GM13977 (cell line): ENCODE measurements at regions not wholly inside any gene's neighbourhood (a gene's known extent, or its start where the extent isn't known, plus 50 kb on each side); places are given as distances from the start of the nearest gene placed in this dataset.

Source experiments
- DNase-seq: peaks from one replicate; pipeline ENCODE4 v3.0.0; 2012; ENCODE audit warnings: low spot score
- CTCF ChIP-seq: IDR thresholded peaks from 2 replicates; pipeline ENCODE4 v1.5.1; 2012; ENCODE audit warnings: mild to moderate bottlenecking, control low read depth; ENCODE audit not compliant: insufficient read depth; ENCODE audit errors: extremely low read depth, missing control alignments
- in situ Hi-C: fragments of 300-500 bp; cut with MboI; formaldehyde crosslinking; loops from one replicate; pipeline ENCODE4 v1.12.0; 2022; ENCODE audit warnings: low sequenced_read_pairs, low pct_unique_long_range_greater_than_20kb, mixed read lengths, inconsistent platforms; ENCODE audit not compliant: unreplicated experiment

GRCh38 chr3:110795163-110795562 is 276.5 kb upstream of the NECTIN3 start:
- no peak for TF ChIP-seq CTCF
- in situ Hi-C loops = no loop called here
- DNase-seq = no peak

- in situ Hi-C loops = no loop called here
- no peak for DNase-seq
- no peak for TF ChIP-seq CTCF
Measured at GRCh38 chr3:110799271-110799670, 272.3 kb upstream of the NECTIN3 start.

- in situ Hi-C loops = no loop called here
- DNase-seq = no peak
- no peak for TF ChIP-seq CTCF
Measured at GRCh38 chr3:110804856-110805255, 266.8 kb upstream of the NECTIN3 start.

GRCh38 chr3:110806924-110807323 is 264.7 kb upstream of the NECTIN3 start:
- no peak for DNase-seq
- in situ Hi-C loops = no loop called here
- no peak for TF ChIP-seq CTCF

- in situ Hi-C loops = no loop called here
- TF ChIP-seq CTCF = no peak
Measured at GRCh38 chr3:110808630-110809029, 263.0 kb upstream of the NECTIN3 start.

GRCh38 chr3:110810356-110810755 is 261.3 kb upstream of the NECTIN3 start:
- in situ Hi-C loops = no loop called here
- TF ChIP-seq CTCF = no peak
- no peak for DNase-seq

More at GRCh38 chr3:110808630-110809029, 263.0 kb upstream of the NECTIN3 start:
- DNase-seq = no peak

- TF ChIP-seq CTCF = no peak
- in situ Hi-C loops = no loop called here
- DNase-seq = no peak
Measured at GRCh38 chr3:110811050-110811449, 260.6 kb upstream of the NECTIN3 start.
